KMS-11 (cell line): ENCODE measurements at regions not wholly inside any gene's neighbourhood (a gene's known extent, or its start where the extent isn't known, plus 50 kb on each side); places are given as distances from the start of the nearest gene placed in this dataset.

Experiments
- H2AFZ ChIP-seq: fragments of 200-600 bp; sonication (generic); 2 replicates; pipeline ENCODE4 v1.6.1; 2016; ENCODE audit warnings: antibody characterized with exemption, mixed run types, low read depth
- H3K27ac ChIP-seq: fragments of 200-600 bp; sonication (generic); 2 replicates; pipeline ENCODE4 v1.6.1; 2016; ENCODE audit warnings: mild to moderate bottlenecking, mixed run types
- H3K27me3 ChIP-seq: fragments of 200-600 bp; sonication (generic); 2 replicates; pipeline ENCODE4 v1.6.1; 2017; ENCODE audit warnings: mild to moderate bottlenecking, low read depth, mixed run types, moderate library complexity; ENCODE audit not compliant: insufficient read depth
- H3K36me3 ChIP-seq: fragments of 200-600 bp; sonication (generic); 2 replicates; pipeline ENCODE4 v1.6.1; 2017; ENCODE audit warnings: mild to moderate bottlenecking, mixed run types; ENCODE audit not compliant: insufficient read depth
- H3K4me1 ChIP-seq: fragments of 200-600 bp; sonication (generic); 2 replicates; pipeline ENCODE4 v1.6.1; 2016; ENCODE audit warnings: mild to moderate bottlenecking, low read depth, mixed run types; ENCODE audit not compliant: poor library complexity, severe bottlenecking
- H3K4me2 ChIP-seq: fragments of 200-600 bp; sonication (generic); 2 replicates; pipeline ENCODE4 v1.7.0; 2016; ENCODE audit warnings: mild to moderate bottlenecking, mixed run types
- H3K4me3 ChIP-seq: fragments of 200-600 bp; sonication (generic); IDR thresholded peaks from 2 replicates; pipeline ENCODE4 v1.6.1; 2017; ENCODE audit warnings: low read depth, low read length, mixed read lengths; ENCODE audit not compliant: insufficient read depth
- H3K79me2 ChIP-seq: fragments of 200-600 bp; sonication (generic); 2 replicates; pipeline ENCODE4 v1.6.1; 2016; ENCODE audit warnings: low read depth, mixed run types; ENCODE audit not compliant: insufficient read depth
- H3K9ac ChIP-seq: fragments of 200-600 bp; sonication (generic); 2 replicates; pipeline ENCODE4 v1.6.1; 2016; ENCODE audit warnings: mild to moderate bottlenecking, mixed run types
- H4K20me1 ChIP-seq: fragments of 200-600 bp; sonication (generic); 2 replicates; pipeline ENCODE4 v1.6.1; 2016; ENCODE audit warnings: mild to moderate bottlenecking, mixed run types; ENCODE audit not compliant: insufficient read depth
- TF ChIP-seq, protein P1 (sequence below): fragments of 200-600 bp; sonication (generic); conservative IDR thresholded peaks from 2 replicates; pipeline ENCODE4 v1.6.1; 2017; ENCODE audit warnings: low read depth, mild to moderate bottlenecking, antibody characterized with exemption, low read length, moderate library complexity, mixed read lengths

DNA sequence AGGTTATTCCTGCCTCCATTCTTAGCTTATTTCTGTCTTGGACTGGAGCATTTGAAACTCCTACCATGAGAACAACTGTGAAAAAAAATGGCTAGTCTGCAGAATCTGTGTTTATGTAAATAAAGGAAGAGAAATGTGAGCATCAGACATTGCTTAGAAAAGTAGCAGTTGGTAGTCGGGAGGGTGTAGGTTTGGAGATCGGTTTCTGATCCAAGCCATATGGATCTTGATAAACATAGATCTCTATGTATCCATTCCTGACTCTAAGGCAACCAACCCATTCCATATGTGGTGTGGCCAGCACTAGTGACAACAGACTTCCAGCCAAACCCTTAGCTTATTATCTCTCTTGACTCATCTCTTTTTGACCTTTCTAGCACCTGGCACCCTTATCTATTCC is 127.1 kb downstream of the NMUR2 start:
- Histone ChIP-seq H3K27ac (no peak overlapping the region), H3K4me1 (no peaks in the 10 kb centered on the region), H2AFZ (no peak overlapping the region), H3K36me3 (no peaks in the 10 kb centered on the region), H3K4me2 (no peak overlapping the region), H3K27me3 (no peaks in the 10 kb centered on the region), H3K79me2 (no peaks in the 10 kb centered on the region), H4K20me1 (no peaks in the 10 kb centered on the region), H3K9ac (no peak overlapping the region), H3K4me3 (no peak overlapping the region)
- TF ChIP-seq, protein P1, sequence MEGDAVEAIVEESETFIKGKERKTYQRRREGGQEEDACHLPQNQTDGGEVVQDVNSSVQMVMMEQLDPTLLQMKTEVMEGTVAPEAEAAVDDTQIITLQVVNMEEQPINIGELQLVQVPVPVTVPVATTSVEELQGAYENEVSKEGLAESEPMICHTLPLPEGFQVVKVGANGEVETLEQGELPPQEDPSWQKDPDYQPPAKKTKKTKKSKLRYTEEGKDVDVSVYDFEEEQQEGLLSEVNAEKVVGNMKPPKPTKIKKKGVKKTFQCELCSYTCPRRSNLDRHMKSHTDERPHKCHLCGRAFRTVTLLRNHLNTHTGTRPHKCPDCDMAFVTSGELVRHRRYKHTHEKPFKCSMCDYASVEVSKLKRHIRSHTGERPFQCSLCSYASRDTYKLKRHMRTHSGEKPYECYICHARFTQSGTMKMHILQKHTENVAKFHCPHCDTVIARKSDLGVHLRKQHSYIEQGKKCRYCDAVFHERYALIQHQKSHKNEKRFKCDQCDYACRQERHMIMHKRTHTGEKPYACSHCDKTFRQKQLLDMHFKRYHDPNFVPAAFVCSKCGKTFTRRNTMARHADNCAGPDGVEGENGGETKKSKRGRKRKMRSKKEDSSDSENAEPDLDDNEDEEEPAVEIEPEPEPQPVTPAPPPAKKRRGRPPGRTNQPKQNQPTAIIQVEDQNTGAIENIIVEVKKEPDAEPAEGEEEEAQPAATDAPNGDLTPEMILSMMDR, result no peak

DNA sequence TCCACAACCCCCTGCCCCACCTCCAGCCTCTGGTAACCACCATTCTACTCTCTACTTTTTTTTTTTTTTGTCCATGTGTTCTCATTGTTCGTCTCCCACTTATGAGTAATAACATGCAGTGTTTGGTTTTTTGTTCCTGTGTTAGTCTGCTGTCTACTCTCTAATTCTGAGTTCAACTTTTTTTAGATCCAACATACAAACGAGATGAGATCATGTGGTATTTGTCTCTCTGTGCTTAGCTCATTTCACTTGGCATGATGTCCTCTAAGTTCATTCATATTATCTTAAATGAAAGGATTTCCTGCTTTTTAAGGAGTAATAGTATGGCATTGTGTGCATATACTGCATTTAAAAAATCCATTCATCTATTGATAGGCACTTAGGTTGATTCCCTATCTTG is 130.9 kb downstream of the NMUR2 start:
- Histone ChIP-seq H3K9ac (no peak overlapping the region), H3K79me2 (no peaks in the 10 kb centered on the region), H3K4me3 (no peak overlapping the region), H3K27ac (no peak overlapping the region), H4K20me1 (no peaks in the 10 kb centered on the region), H3K4me2 (no peak overlapping the region), H3K4me1 (no peaks in the 10 kb centered on the region), H2AFZ (no peak overlapping the region), H3K27me3 (no peaks in the 10 kb centered on the region), H3K36me3 (no peaks in the 10 kb centered on the region)
- TF ChIP-seq, protein P1, result no peak

DNA sequence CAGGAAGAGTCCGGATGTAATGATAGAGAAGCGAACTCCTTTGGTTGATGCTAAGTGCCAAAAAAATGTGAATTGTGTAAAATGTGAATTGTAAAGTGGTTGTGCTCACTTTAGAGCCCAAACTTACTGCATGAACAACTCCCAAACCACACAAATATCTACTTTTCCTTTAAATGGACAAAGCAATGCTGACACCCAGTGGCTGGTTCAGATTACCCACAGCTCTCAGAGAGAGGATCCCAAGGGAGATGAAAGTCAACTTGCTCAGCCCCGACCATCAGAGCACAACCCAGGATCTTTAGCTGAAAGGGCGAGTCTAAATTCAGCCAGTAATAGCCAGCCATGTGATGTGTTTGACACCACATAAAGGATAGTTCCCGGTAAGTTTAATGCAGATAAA is 133.7 kb downstream of the NMUR2 start:
- H3K9ac ChIP-seq, result no peak overlapping the region
- TF ChIP-seq, protein P1, result no peak
- H3K27ac ChIP-seq, result no peak overlapping the region
- no peak overlapping the region for H3K4me2 ChIP-seq
- H3K36me3 ChIP-seq, result no peaks in the 10 kb centered on the region
- H3K27me3 ChIP-seq, result no peaks in the 10 kb centered on the region
- no peaks in the 10 kb centered on the region for H3K79me2 ChIP-seq
- no peaks in the 10 kb centered on the region for H3K4me1 ChIP-seq
- no peak overlapping the region for H2AFZ ChIP-seq
- H4K20me1 ChIP-seq, result no peaks in the 10 kb centered on the region
- no peak overlapping the region for H3K4me3 ChIP-seq

DNA sequence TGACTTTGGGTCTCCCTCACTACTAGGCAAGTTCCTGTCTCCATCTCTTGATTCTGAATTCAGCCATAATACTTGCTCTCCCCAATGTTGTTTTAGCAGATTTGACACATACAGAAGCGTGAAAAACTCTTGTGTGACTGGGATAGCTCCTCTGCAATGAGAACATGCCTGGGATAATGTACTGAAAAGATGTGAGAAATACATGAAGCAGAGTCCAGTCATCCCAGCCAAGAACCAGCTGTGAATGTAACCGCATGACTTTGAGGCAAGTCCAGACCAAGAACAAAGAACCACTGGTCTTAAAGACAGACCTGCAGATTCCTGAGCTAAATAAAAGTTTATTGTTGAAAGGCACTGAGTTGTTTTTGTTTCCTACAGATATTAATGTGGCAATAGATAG is 135.0 kb downstream of the NMUR2 start:
- Histone ChIP-seq H3K4me1 (no peaks in the 10 kb centered on the region), H3K4me3 (no peak overlapping the region), H3K4me2 (no peak overlapping the region), H4K20me1 (no peaks in the 10 kb centered on the region), H3K9ac (no peak overlapping the region), H3K79me2 (no peaks in the 10 kb centered on the region), H3K27me3 (no peaks in the 10 kb centered on the region), H2AFZ (no peak overlapping the region), H3K27ac (no peak overlapping the region), H3K36me3 (no peaks in the 10 kb centered on the region)
- TF ChIP-seq, protein P1, result no peak

DNA sequence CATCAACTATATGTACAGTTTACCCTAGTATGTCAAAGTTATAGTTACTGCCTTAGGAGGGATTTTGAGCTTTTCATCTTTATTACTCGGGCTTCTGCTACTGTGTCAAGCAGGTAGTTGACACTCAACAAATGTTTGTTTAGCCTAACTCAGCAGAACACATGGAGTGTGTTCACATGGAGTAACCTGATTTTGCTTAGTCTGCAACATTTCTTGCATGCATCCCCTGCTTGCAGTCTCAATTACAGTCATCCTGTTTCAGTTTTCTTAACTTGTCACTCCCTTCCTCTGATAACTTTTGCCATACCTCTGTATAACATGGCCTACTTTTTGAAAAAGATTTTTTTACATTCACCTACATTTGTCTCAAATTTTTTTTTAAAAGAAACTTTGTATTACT is 135.5 kb downstream of the NMUR2 start:
- Histone ChIP-seq H3K27me3 (no peaks in the 10 kb centered on the region), H3K4me2 (no peak overlapping the region), H4K20me1 (no peaks in the 10 kb centered on the region), H3K4me1 (no peaks in the 10 kb centered on the region), H2AFZ (no peak overlapping the region), H3K79me2 (no peaks in the 10 kb centered on the region), H3K36me3 (no peaks in the 10 kb centered on the region), H3K27ac (no peak overlapping the region), H3K4me3 (no peak overlapping the region), H3K9ac (no peak overlapping the region)
- TF ChIP-seq, protein P1, result no peak
